H1 (cell line): ENCODE measurements at regions not wholly inside any gene's neighbourhood (a gene's known extent, or its start where the extent isn't known, plus 50 kb on each side); places are given as distances from the start of the nearest gene placed in this dataset.

Source experiments
- CTCF ChIA-PET: fragments of 300-600 bp; sonication (Branson Sonifier 250); formaldehyde crosslinking; loops from one replicate; lab custom pipeline; 2021; ENCODE audit not compliant: partially characterized antibody; lab: Charles Lee
- POLR2A ChIA-PET: fragments of 300-600 bp; sonication (Branson Sonifier 250); formaldehyde crosslinking; loops from one replicate; lab custom pipeline; 2021; ENCODE audit warnings: inconsistent platforms; ENCODE audit not compliant: partially characterized antibody; lab: Charles Lee
- DNase-seq, 2 experiments: peaks; one replicate each; pipeline versions ENCODE4 v3.0.0 to v3.0.0-alpha.2; 2010 to 2022; ENCODE audit warnings: low spot score in 2 of 2, low read depth in 1 of 2, mixed read lengths in 1 of 2
- FAIRE-seq: peaks from 2 replicates; lab custom pipeline; 2011; peaks lifted over from hg19 to GRCh38; lab: Jason Lieb, UNC
- H2AFZ ChIP-seq: 2 replicates; pipeline ENCODE4 v1.8.1; 2012; ENCODE audit warnings: low read length, inconsistent platforms
- H2AK5ac ChIP-seq: 2 replicates; pipeline ENCODE4 v1.6.1; 2013; ENCODE audit warnings: low read depth, low read length
- H2BK120ac ChIP-seq: replicated peaks from 2 replicates; pipeline ENCODE3; 2013; ENCODE audit warnings: low read depth, low read length, inconsistent platforms
- H2BK12ac ChIP-seq: 2 replicates; pipeline ENCODE4 v1.6.1; 2013; ENCODE audit warnings: low read depth, low read length
- H2BK15ac ChIP-seq: 2 replicates; pipeline ENCODE4 v1.6.1; 2013; ENCODE audit warnings: low read length
- H2BK20ac ChIP-seq: 2 replicates; pipeline ENCODE4 v1.6.1; 2013; ENCODE audit warnings: low read length
- H2BK5ac ChIP-seq: 2 replicates; pipeline ENCODE4 v1.6.1; 2013; ENCODE audit warnings: low read depth, low read length
- H3K14ac ChIP-seq: 2 replicates; pipeline ENCODE4 v1.6.1; 2013; ENCODE audit warnings: inconsistent platforms; ENCODE audit not compliant: insufficient read length
- H3K18ac ChIP-seq: 2 replicates; pipeline ENCODE4 v1.6.1; 2013; ENCODE audit warnings: low read length; ENCODE audit errors: extremely low read depth
- H3K23ac ChIP-seq: 2 replicates; pipeline ENCODE4 v1.6.1; 2013; ENCODE audit warnings: inconsistent platforms; ENCODE audit not compliant: insufficient read length
- H3K23me2 ChIP-seq: 2 replicates; pipeline ENCODE4 v1.6.1; 2013; ENCODE audit warnings: low read depth, low read length
- H3K27ac ChIP-seq: 2 replicates; pipeline ENCODE4 v1.6.1; 2011; ENCODE audit warnings: low read depth, low read length, inconsistent platforms
- H3K27me3 ChIP-seq, 4 experiments: replicated peaks in 1 of 4; 1 replicate in 1 of 4; 2 replicates in 3 of 4; pipeline versions ENCODE4 v1.6.1 to v1.8.1; 2011 to 2013; ENCODE audit warnings: low read length in 3 of 4, mild to moderate bottlenecking in 3 of 4, inconsistent platforms in 2 of 4, mixed read lengths in 2 of 4, moderate library complexity in 1 of 4; ENCODE audit not compliant: control insufficient read depth in 3 of 4, insufficient read depth in 3 of 4; ENCODE audit errors: extremely low read depth in 1 of 4
- H3K36me3 ChIP-seq, 4 experiments: 2 replicates each; pipeline versions ENCODE4 v1.6.1 to v1.8.1; 2011 to 2013; ENCODE audit warnings: mild to moderate bottlenecking in 4 of 4, low read length in 3 of 4, moderate library complexity in 2 of 4, control low read depth in 1 of 4, inconsistent platforms in 1 of 4; ENCODE audit not compliant: insufficient read depth in 4 of 4, control insufficient read depth in 2 of 4
- H3K4ac ChIP-seq: replicated peaks from 2 replicates; pipeline ENCODE3; 2013; ENCODE audit warnings: low read length, low read depth, mixed read lengths, inconsistent platforms; ENCODE audit not compliant: insufficient read length
- H3K4me1 ChIP-seq, 4 experiments: replicated peaks in 1 of 4; 1 replicate in 1 of 4; 2 replicates in 3 of 4; pipeline versions ENCODE4 v1.6.1 to v1.8.1; 2011 to 2013; ENCODE audit warnings: low read length in 3 of 4, inconsistent platforms in 2 of 4, mixed read lengths in 1 of 4; ENCODE audit not compliant: insufficient read depth in 4 of 4, control insufficient read depth in 3 of 4
- H3K4me2 ChIP-seq, 2 experiments: 2 replicates each; pipeline versions ENCODE4 v1.6.1 to v1.8.1; 2011 to 2013; ENCODE audit warnings: low read depth in 2 of 2, low read length in 2 of 2, control low read depth in 1 of 2, inconsistent platforms in 1 of 2, mild to moderate bottlenecking in 1 of 2; ENCODE audit not compliant: insufficient read depth in 1 of 2
- H3K4me3 ChIP-seq, 4 experiments: fragments of 200-600, 300-600 bp in 1 of 4; sonication (generic), shearing (Covaris generic), sonication (Bioruptor Twin) in 1 of 4; 2 replicates each; pipeline versions ENCODE4 v1.5.1 to v1.8.1; 2011 to 2016; ENCODE audit warnings: low read length in 4 of 4, low read depth in 3 of 4, control low read depth in 2 of 4, inconsistent platforms in 2 of 4, mild to moderate bottlenecking in 2 of 4, mixed read lengths in 1 of 4, moderate library complexity in 1 of 4; ENCODE audit not compliant: insufficient read depth in 2 of 4; ENCODE audit errors: extremely low read depth in 1 of 4
- H3K56ac ChIP-seq: replicated peaks from 2 replicates; pipeline ENCODE3; 2013; ENCODE audit warnings: low read depth, mild to moderate bottlenecking, mixed read lengths, low read length, inconsistent platforms; ENCODE audit not compliant: insufficient read length
- H3K79me1 ChIP-seq: 2 replicates; pipeline ENCODE4 v1.6.1; 2013; ENCODE audit warnings: low read depth, low read length, control low read depth
- H3K79me2 ChIP-seq, 2 experiments: 2 replicates each; pipeline versions ENCODE4 v1.6.1 to v1.8.1; 2012 to 2013; ENCODE audit warnings: low read length in 2 of 2, mild to moderate bottlenecking in 2 of 2, inconsistent platforms in 1 of 2; ENCODE audit not compliant: insufficient read depth in 2 of 2, control insufficient read depth in 1 of 2
- H3K9ac ChIP-seq, 4 experiments: replicated peaks in 1 of 4; 1 replicate in 1 of 4; 2 replicates in 3 of 4; pipeline versions ENCODE4 v1.6.1 to v1.8.1; 2011 to 2013; ENCODE audit warnings: low read depth in 3 of 4, low read length in 3 of 4, control low read depth in 2 of 4, mild to moderate bottlenecking in 2 of 4, moderate library complexity in 2 of 4, inconsistent platforms in 1 of 4; ENCODE audit errors: extremely low read depth in 1 of 4
- H3K9me3 ChIP-seq, 2 experiments: 2 replicates each; pipeline versions ENCODE4 v1.6.1 to v1.8.1; 2012 to 2013; ENCODE audit warnings: mild to moderate bottlenecking in 2 of 2, moderate library complexity in 2 of 2, control low read depth in 1 of 2, inconsistent platforms in 1 of 2, low read depth in 1 of 2, low read length in 1 of 2, mixed read lengths in 1 of 2; ENCODE audit not compliant: insufficient read depth in 2 of 2
- H4K20me1 ChIP-seq, 2 experiments: replicated peaks in 1 of 2; 2 replicates each; pipeline versions ENCODE3 to v1.8.1; 2011 to 2013; ENCODE audit warnings: inconsistent platforms in 2 of 2, low read length in 2 of 2, mild to moderate bottlenecking in 1 of 2; ENCODE audit not compliant: insufficient read depth in 2 of 2, control insufficient read depth in 1 of 2
- H4K5ac ChIP-seq: 2 replicates; pipeline ENCODE4 v1.6.1; 2013; ENCODE audit warnings: low read length, low read depth, mixed read lengths, inconsistent platforms; ENCODE audit not compliant: insufficient read length
- H4K8ac ChIP-seq: 2 replicates; pipeline ENCODE4 v1.8.0; 2013; ENCODE audit warnings: mild to moderate bottlenecking, moderate library complexity, low read length, inconsistent platforms; ENCODE audit not compliant: insufficient read depth; ENCODE audit errors: extremely low read depth
- H4K91ac ChIP-seq: replicated peaks from 2 replicates; pipeline ENCODE3; 2013; ENCODE audit warnings: low read length, mixed read lengths, inconsistent platforms; ENCODE audit not compliant: insufficient read length
- ASH2L ChIP-seq: fragments of 200-600, 300-600 bp; sonication (generic); IDR thresholded peaks from one replicate; pipeline ENCODE4 v1.7.1; 2017; ENCODE audit warnings: low read length
- ATF2 ChIP-seq: IDR thresholded peaks from 2 replicates; pipeline ENCODE4 v1.6.1; 2012; ENCODE audit warnings: low read length, inconsistent platforms
- EGR1 ChIP-seq: IDR thresholded peaks from 2 replicates; pipeline ENCODE4 v1.6.1; 2011; ENCODE audit warnings: low read depth, low read length, borderline replicate concordance
- EP300 ChIP-seq, 2 experiments: IDR thresholded peaks; 1 replicate in 1 of 2; 2 replicates in 1 of 2; pipeline ENCODE4 v1.6.1; 2011 to 2012; ENCODE audit warnings: low read depth in 2 of 2, low read length in 2 of 2, mild to moderate bottlenecking in 2 of 2, borderline replicate concordance in 1 of 2, inconsistent platforms in 1 of 2, moderate library complexity in 1 of 2
- HDAC2 ChIP-seq, 2 experiments: fragments of 300-600 bp in 1 of 2; sonication (generic) in 1 of 2; IDR thresholded peaks; 2 replicates each; pipeline ENCODE4 v1.6.1; 2011 to 2012; ENCODE audit warnings: low read depth in 2 of 2, low read length in 2 of 2, mild to moderate bottlenecking in 2 of 2, moderate library complexity in 2 of 2, borderline replicate concordance in 1 of 2, inconsistent platforms in 1 of 2
- JUND ChIP-seq: IDR thresholded peaks from 2 replicates; pipeline ENCODE4 v1.6.1; 2011; ENCODE audit warnings: mild to moderate bottlenecking, improper control_type of control experiment, low read length
- KDM1A ChIP-seq: fragments of 200-600, 300-600 bp; sonication (generic); IDR thresholded peaks from 2 replicates; pipeline ENCODE4 v1.7.1; 2016; ENCODE audit warnings: mild to moderate bottlenecking, low read length, borderline replicate concordance
- POLR2AphosphoS5 ChIP-seq: IDR thresholded peaks from 2 replicates; pipeline ENCODE4 v1.6.1; 2011; ENCODE audit warnings: low read depth, low read length
- RAD21 ChIP-seq, 2 experiments: IDR thresholded peaks in 1 of 2; conservative IDR thresholded peaks in 1 of 2; 2 replicates each; pipeline ENCODE4 v1.6.1; 2011; ENCODE audit warnings: low read depth in 2 of 2, low read length in 2 of 2, improper control_type of control experiment in 1 of 2, inconsistent platforms in 1 of 2, mild to moderate bottlenecking in 1 of 2, moderate library complexity in 1 of 2
- SAP30 ChIP-seq: fragments of 300-600 bp; sonication (generic); IDR thresholded peaks from 2 replicates; pipeline ENCODE4 v1.7.1; 2012; ENCODE audit warnings: low read length, moderate library complexity, mild to moderate bottlenecking, inconsistent platforms; ENCODE audit not compliant: insufficient read depth, insufficient replicate concordance
- TAF1 ChIP-seq: IDR thresholded peaks from 2 replicates; pipeline ENCODE4 v1.6.1; 2011; ENCODE audit warnings: mild to moderate bottlenecking, low read depth, low read length
- TCF12 ChIP-seq: IDR thresholded peaks from 2 replicates; pipeline ENCODE4 v1.6.1; 2011; ENCODE audit warnings: low read depth, mild to moderate bottlenecking, low read length
- WGBS, 2 experiments: shearing (Covaris generic) in 1 of 2; methylation state at CpG; one replicate each; pipeline versions ENCODE4 v1.1.6 to v1.1.7; 2013 to 2015; ENCODE audit warnings: low lambda C conversion rate in 2 of 2, mixed read lengths in 2 of 2, inconsistent platforms in 1 of 2, low coverage in 1 of 2, missing lambda C conversion rate in 1 of 2; ENCODE audit not compliant: insufficient replicate concordance in 2 of 2, insufficient coverage in 1 of 2, insufficient read length in 1 of 2; ENCODE audit errors: extremely low coverage in 1 of 2, missing lambda C conversion rate in 1 of 2; 5-methylcytosine and 5-hydroxymethylcytosine counted together

- ChIA-PET CTCF (interaction anchor here (1.1 to 1.9 kb wide), 2 partner anchors 14 to 142 kb away, joined by 3 to 6 read pairs; no protein-coding TSS in a partner anchor), POLR2A (interaction anchor here (0.6 kb wide), 1 partner anchor 212 kb away, joined by 3 read pairs; no protein-coding TSS in a partner anchor)
- no peak overlapping the region for H2BK120ac ChIP-seq
- H3K27ac ChIP-seq = no peak overlapping the region
- FAIRE-seq (no peak), DNase-seq (no peak)
- H2AFZ ChIP-seq = no peak overlapping the region
- H3K23ac ChIP-seq = no peak overlapping the region
- no peak overlapping the region for H3K18ac ChIP-seq
- H2BK12ac ChIP-seq = no peak overlapping the region
- 0 out of 7 replicates have a peak, but pooled peaks cover 0 to 2% (median 0%) of the 10 kb centered on the region in 4 experiments for H3K4me1 ChIP-seq
- no peaks in the 10 kb centered on the region for H3K9me3 ChIP-seq
- no peaks in the 10 kb centered on the region for H4K20me1 ChIP-seq
- H3K4me2 ChIP-seq = no peak overlapping the region
- H4K8ac ChIP-seq = no peak overlapping the region
- no peaks in the 10 kb centered on the region; the same call in 1 of the 2 replicates for H3K23me2 ChIP-seq
- H4K91ac ChIP-seq = no peak overlapping the region
- no peaks in the 10 kb centered on the region for H3K27me3 ChIP-seq
- H3K79me1 ChIP-seq = no peaks in the 10 kb centered on the region
- no peak overlapping the region for H3K14ac ChIP-seq
- no peak overlapping the region for H4K5ac ChIP-seq
- H2BK20ac ChIP-seq = no peak overlapping the region
- H3K9ac ChIP-seq = no peak overlapping the region
- no peak overlapping the region for H3K4ac ChIP-seq
- no peak overlapping the region for H3K56ac ChIP-seq
- no peak overlapping the region for H3K4me3 ChIP-seq
- H2BK15ac ChIP-seq = no peak overlapping the region
- 93% methylated on average over 6 of the region's 7 CpGs; no CpG with 5 or more reads in 1 of the 2 experiments for whole genome bisulfite sequencing, 2 experiments
- H2BK5ac ChIP-seq = no peak overlapping the region
- no peak overlapping the region for H2AK5ac ChIP-seq
- no peaks in the 10 kb centered on the region for H3K79me2 ChIP-seq
- no peaks in the 10 kb centered on the region for H3K36me3 ChIP-seq
- TF ChIP-seq EGR1 (no peak), ATF2 (no peak), HDAC2 (IDR thresholded peaks at IDR 0.05; ENCODE audit: borderline replicate concordance in 1 of 2, low read depth in 2 of 2, low read length in 2 of 2) (no peak), KDM1A (no peak), TCF12 (no peak), ASH2L (no peak), JUND (no peak), POLR2AphosphoS5 (no peak), SAP30 (no peak), TAF1 (no peak), RAD21 (IDR thresholded peaks at IDR 0.05 in 1 of 2, conservative IDR thresholded peaks at IDR 0.05 in 1 of 2; ENCODE audit: low read depth in 2 of 2, low read length in 2 of 2) (no peak), EP300 (IDR thresholded peaks at IDR 0.05; ENCODE audit: borderline replicate concordance in 1 of 2, low read depth in 2 of 2, low read length in 2 of 2) (no peak)
Measured at GRCh38 chr6:141969201-141969600, 163.5 kb upstream of the GJE1 start.
